NCI-H146 (cell line): ENCODE measurements at regions not wholly inside any gene's neighbourhood (a gene's known extent, or its start where the extent isn't known, plus 50 kb on each side); places are given as distances from the start of the nearest gene placed in this dataset.
A peak's percentile ranks its signal among the peaks of the same experiment; 100 is the strongest.

Source experiments
- DNase-seq: peaks from one replicate; lab custom pipeline; 2025; lab: John Stamatoyannopoulos, UW

GRCh38 chr9:92185681-92186080 lies 70.5 kb upstream of the SPTLC1 start:
- DNase-seq, result no peak

- DNase-seq, result no peak
Measured at GRCh38 chr9:92185096-92185495, 69.9 kb upstream of the SPTLC1 start.

- no peak for DNase-seq
Measured at GRCh38 chr9:92184041-92184564, 68.9 kb upstream of the SPTLC1 start.

GRCh38 chr9:92183449-92183848 lies 68.2 kb upstream of the SPTLC1 start:
- DNase-seq, result no peak

- DNase-seq, result peak; percentile 64
Measured at GRCh38 chr9:92181296-92181695, 66.1 kb upstream of the SPTLC1 start.

- DNase-seq, result peak; percentile 68
Measured at GRCh38 chr9:92180669-92181181, 65.5 kb upstream of the SPTLC1 start.

- no peak for DNase-seq
Measured at GRCh38 chr9:92180002-92180400, 64.8 kb upstream of the SPTLC1 start.

GRCh38 chr9:92179286-92180001 lies 64.2 kb upstream of the SPTLC1 start:
- DNase-seq, result no peak

- DNase-seq, result no peak
Measured at GRCh38 chr9:92177591-92177990, 62.4 kb upstream of the SPTLC1 start.

- no peak for DNase-seq
Measured at GRCh38 chr9:92176800-92177185, 61.6 kb upstream of the SPTLC1 start.

GRCh38 chr9:92176068-92176799 lies 61.0 kb upstream of the SPTLC1 start:
- no peak for DNase-seq

GRCh38 chr9:92175441-92175840 lies 60.2 kb upstream of the SPTLC1 start:
- DNase-seq, result no peak

GRCh38 chr9:92173318-92173717 lies 58.1 kb upstream of the SPTLC1 start:
- DNase-seq, result no peak

- DNase-seq, result peak; percentile 9
Measured at GRCh38 chr9:92171822-92172221, 56.6 kb upstream of the SPTLC1 start.

GRCh38 chr9:92171281-92171680 lies 56.1 kb upstream of the SPTLC1 start:
- DNase-seq, result no peak

GRCh38 chr9:92170848-92171247 lies 55.6 kb upstream of the SPTLC1 start:
- peak; percentile 9 for DNase-seq

GRCh38 chr9:92165484-92165883 lies 50.3 kb upstream of the SPTLC1 start:
- DNase-seq, result no peak
